CD1c-positive myeloid dendritic cell (primary cell): ENCODE measurements at regions not wholly inside any gene's neighbourhood (a gene's known extent, or its start where the extent isn't known, plus 50 kb on each side); places are given as distances from the start of the nearest gene placed in this dataset.

Source experiments
- DNase-seq: peaks from one replicate; pipeline ENCODE4 v3.0.0-alpha.2; 2016; ENCODE audit errors: extremely low spot score

- no peak for DNase-seq
Measured at GRCh38 chr7:41047211-41047610, 655.7 kb downstream of the INHBA start.

- DNase-seq, result no peak
Measured at GRCh38 chr7:41046776-41047175, 656.1 kb downstream of the INHBA start.

- DNase-seq, result no peak
Measured at GRCh38 chr7:41046221-41046761, 656.6 kb downstream of the INHBA start.

- DNase-seq, result no peak
Measured at GRCh38 chr7:41045556-41046123, 657.2 kb downstream of the INHBA start.

- DNase-seq, result no peak
Measured at GRCh38 chr7:41039981-41040380, 662.9 kb downstream of the INHBA start.

- DNase-seq, result no peak
Measured at GRCh38 chr7:41039386-41039953, 663.4 kb downstream of the INHBA start.

GRCh38 chr7:41038211-41038610 is 664.7 kb downstream of the INHBA start:
- DNase-seq, result no peak

GRCh38 chr7:41037691-41038090 is 665.2 kb downstream of the INHBA start:
- DNase-seq, result no peak

- no peak for DNase-seq
Measured at GRCh38 chr7:41035794-41036193, 667.1 kb downstream of the INHBA start.

GRCh38 chr7:41033500-41033899 is 669.4 kb downstream of the INHBA start:
- no peak for DNase-seq

- no peak for DNase-seq
Measured at GRCh38 chr7:41030673-41031072, 672.2 kb downstream of the INHBA start.

GRCh38 chr7:41029072-41029499 is 673.8 kb downstream of the INHBA start:
- DNase-seq, result no peak

- DNase-seq, result no peak
Measured at GRCh38 chr7:41028580-41028979, 674.3 kb downstream of the INHBA start.

- no peak for DNase-seq
Measured at GRCh38 chr7:41027428-41028115, 675.3 kb downstream of the INHBA start.

- no peak for DNase-seq
Measured at GRCh38 chr7:41024126-41024525, 678.8 kb downstream of the INHBA start.

- DNase-seq, result no peak
Measured at GRCh38 chr7:41020056-41020455, 682.8 kb downstream of the INHBA start.

- DNase-seq, result no peak
Measured at GRCh38 chr7:41013117-41013516, 689.8 kb downstream of the INHBA start.

- no peak for DNase-seq
Measured at GRCh38 chr7:41012041-41012440, 690.8 kb downstream of the INHBA start.

- DNase-seq, result peak; percentile 44
Measured at GRCh38 chr7:41010967-41011366, 691.9 kb downstream of the INHBA start.

GRCh38 chr7:41010418-41010817 is 692.5 kb downstream of the INHBA start:
- peak; percentile 74 for DNase-seq

- no peak for DNase-seq
Measured at GRCh38 chr7:41007811-41008210, 695.1 kb downstream of the INHBA start.

GRCh38 chr7:41007351-41007751 is 695.5 kb downstream of the INHBA start:
- peak; percentile 19 for DNase-seq
